LHCN-M2 (cell line): ENCODE measurements at regions not wholly inside any gene's neighbourhood (a gene's known extent, or its start where the extent isn't known, plus 50 kb on each side); places are given as distances from the start of the nearest gene placed in this dataset.

Experiments
- DNase-seq: peaks from one replicate; pipeline ENCODE4 v3.0.0-alpha.2; 2012; ENCODE audit warnings: low read depth

GRCh38 chr6:56378507-56378906, 131.1 kb upstream of the COL21A1 start:
- DNase-seq, result no peak

- DNase-seq, result no peak
These were observed 129.9 kb upstream of the COL21A1 start for GRCh38 chr6:56377295-56377694.

DNA sequence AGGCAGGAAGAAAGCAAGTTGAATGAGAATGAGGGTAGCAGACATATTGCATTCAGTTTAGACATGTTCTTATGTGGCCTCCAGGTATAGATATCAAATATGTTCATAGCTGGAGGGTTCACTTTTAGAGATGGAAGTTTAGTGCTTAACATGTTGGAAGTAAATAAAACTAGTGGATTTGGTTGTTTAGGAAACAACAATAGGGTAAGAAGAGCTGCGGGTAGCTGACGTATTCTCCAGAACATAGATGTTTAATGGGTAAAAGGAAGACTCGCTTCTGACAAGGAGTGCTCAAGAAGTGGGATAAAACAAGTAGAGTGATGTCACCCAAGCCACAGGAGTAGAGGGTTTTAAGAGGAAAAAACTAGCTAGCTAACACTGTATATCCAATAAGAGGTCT, 128.4 kb upstream of the COL21A1 start:
- DNase-seq, result no peak

- peak; percentile 84 for DNase-seq
These were observed 127.5 kb upstream of the COL21A1 start for GRCh38 chr6:56374841-56375369.

DNA sequence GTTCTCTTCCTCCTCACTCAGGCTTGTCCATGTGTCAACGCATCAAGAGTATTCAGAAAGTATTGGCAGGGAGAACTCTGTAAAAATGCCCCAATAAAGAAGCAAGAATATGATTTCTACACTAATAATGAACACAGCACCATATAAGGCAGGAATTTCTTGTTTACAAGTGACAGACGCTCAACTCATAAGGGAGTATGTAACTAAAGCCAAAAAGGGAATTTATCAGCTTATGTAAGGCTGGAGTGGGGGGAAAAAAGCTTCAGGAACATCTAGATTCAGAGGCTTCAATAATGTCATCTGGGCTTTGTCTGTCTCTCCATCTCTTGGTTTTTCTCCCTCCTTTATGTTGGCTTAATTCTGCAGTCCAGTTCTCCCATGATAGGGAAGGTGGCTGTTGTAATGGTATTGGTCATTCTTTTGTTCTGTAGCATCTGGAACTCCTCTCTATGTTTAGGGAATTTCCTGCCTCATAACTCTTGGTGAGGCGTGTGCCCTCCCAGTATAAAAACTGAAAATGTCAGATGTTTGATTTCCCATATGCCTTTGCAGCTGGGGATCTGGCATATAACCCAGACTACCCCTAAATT, 125.1 kb upstream of the COL21A1 start:
- DNase-seq, result no peak

DNA sequence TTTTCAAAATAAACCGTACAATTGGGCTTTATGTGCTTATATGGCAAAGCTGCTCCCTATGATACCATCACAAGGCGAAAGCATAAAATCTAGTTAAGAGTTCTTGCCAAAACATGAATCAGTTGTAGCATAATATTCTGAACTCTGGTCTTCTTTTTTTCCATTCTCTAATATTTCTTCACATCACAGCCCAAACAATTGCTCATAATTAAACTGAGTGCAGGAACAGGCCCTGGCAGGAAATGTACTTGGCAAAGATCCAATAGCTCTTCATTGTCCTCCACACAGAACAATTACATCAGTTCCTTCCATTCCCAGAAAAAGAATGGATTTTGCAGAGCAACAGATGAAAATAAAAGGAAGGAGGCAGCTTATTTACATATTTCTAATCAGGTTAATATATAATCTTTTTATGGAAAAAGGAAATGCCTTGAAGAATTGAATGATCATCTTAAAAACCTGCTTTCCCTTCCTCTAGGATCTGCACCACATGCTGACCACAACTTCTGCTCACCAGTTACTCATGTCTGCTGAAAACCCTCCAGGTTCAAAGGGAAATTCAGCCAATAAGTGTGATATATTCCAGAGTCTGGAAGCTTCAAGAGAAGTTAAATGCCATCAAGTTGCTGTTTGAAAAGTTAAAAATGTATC, 123.3 kb upstream of the COL21A1 start:
- DNase-seq, result peak; percentile 87

- DNase-seq, result peak; percentile 78
These were observed 122.8 kb upstream of the COL21A1 start for GRCh38 chr6:56370127-56370540.

GRCh38 chr6:56368491-56368890, 121.1 kb upstream of the COL21A1 start:
- DNase-seq, result no peak

GRCh38 chr6:56366141-56366852, 118.9 kb upstream of the COL21A1 start:
- DNase-seq, result no peak

DNA sequence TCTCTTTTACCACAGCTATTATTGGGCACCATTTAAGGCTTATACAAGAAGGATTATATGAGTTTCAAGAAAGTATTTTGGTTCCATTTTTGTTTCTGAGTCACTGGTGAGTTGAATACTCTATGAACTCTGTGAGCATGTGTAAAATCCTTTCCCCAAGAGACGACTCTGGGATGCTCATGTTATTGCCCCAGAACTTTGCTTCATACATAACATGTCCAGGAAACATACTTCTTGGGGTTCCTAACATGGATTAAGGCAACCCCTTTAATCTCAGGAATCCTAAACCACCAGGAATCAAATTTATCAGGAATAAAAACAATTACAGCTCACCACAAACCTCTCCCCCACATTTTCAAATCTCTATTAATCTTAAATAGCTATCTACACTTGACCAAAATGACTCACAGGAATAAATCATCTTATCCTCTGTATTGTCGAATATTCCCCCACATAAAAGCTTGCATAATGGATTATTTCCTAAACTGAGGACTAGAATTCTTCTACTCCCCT, 117.5 kb upstream of the COL21A1 start:
- peak; percentile 80 for DNase-seq

DNA sequence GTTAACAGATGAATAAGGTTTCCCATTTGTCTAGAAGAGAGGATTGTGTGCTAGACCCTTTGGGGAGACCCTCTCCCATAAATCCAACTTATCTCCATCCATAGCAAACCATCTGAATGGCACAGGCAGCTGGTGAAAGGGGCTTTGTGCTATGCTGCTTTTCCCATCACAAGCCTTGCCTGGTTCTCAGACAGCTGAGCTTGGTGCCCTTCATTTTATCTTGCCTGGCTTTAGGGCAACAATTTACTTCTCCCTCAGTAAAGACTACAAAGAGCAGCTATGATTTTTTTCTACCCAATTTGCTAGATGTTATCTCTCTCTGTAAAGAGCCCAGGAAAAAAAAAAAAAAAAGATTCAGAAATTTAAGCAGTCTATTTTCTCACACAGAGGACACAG, 117.0 kb upstream of the COL21A1 start:
- no peak for DNase-seq

DNA sequence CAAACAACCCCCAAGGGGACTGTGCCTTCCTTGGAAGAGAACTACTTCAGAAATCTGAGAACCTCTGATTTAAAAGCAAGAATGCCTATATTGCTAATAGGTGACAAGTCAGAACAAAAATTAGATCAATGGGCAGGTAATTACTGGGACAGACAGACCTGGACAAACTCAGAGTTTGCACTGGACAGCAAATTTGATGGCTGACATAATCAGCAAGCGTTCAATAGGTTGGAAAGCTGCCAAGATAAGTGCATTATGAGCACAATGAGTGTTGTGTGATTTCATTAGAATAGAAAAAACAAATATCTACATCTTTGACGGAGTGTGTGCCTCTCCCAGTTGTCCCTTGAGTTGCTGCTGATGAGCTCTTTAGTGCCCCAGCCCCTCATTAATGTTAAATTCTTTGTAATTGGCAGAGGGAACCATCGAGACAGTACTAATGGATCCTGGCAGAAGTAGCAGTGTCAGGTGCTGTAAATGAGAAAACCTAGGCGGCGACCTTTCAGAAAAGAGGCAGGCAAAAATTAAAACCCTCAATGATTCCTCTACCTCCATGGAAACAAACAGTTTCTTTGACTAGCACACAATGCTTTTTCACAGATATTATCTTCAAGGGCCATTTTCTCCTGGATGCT, 116.5 kb upstream of the COL21A1 start:
- DNase-seq, result no peak

- no peak for DNase-seq
These were observed 114.4 kb upstream of the COL21A1 start for GRCh38 chr6:56361812-56362211.

GRCh38 chr6:56359201-56359899, 112.0 kb upstream of the COL21A1 start:
- DNase-seq, result peak; percentile 68

- peak; percentile 77 for DNase-seq
These were observed 110.4 kb upstream of the COL21A1 start for GRCh38 chr6:56357616-56358373.

GRCh38 chr6:56356426-56356825, 109.0 kb upstream of the COL21A1 start:
- DNase-seq, result peak; percentile 52

DNA sequence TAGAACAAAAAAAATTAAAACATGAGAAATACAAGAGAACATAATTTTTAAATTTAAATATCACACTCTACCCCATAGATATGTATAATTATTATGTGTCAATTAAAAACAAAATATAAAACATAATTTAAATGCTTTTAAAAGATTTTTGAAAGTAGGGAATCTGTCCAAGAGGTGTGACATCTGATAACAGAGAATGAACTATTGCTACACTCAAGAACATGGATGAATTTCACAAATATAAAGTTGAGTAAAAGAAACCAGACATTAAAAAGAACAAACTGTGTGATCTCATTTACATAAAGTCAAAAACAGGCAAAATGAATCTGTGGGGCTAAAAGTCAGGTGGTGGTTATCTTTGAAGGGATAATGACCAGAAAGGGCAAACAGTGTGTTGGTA, 106.5 kb upstream of the COL21A1 start:
- no peak for DNase-seq

GRCh38 chr6:56350628-56351260, 103.4 kb upstream of the COL21A1 start:
- DNase-seq, result no peak

GRCh38 chr6:56349194-56349593, 101.8 kb upstream of the COL21A1 start:
- peak; percentile 72 for DNase-seq

DNA sequence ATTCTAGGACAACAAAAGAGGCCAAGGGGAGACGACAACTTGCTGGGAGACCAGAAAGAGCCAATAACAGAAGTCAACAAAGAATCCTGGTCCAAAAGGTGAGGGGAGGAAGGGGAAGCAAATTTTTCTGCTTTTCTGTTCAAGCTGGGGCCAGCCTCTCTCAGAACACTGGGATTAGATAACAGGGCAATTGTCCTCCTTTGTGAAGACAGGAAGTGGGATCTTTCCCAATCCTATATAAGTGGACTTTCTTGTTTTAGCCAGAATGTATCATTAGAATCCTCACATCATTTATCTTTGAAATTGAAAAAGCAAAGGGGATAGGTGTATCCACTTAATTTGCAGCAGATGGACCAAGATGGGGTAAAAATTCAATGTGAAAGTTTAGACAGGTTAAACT, 101.2 kb upstream of the COL21A1 start:
- no peak for DNase-seq
